VCaP (cell line): ENCODE measurements at regions not wholly inside any gene's neighbourhood (a gene's known extent, or its start where the extent isn't known, plus 50 kb on each side); places are given as distances from the start of the nearest gene placed in this dataset.

Experiments
- H3K27ac ChIP-seq: fragments of 450-650 bp; 2 replicates; pipeline ENCODE4 v1.5.1; 2017
- CTCF ChIP-seq: fragments of 450-650 bp; conservative IDR thresholded peaks from 2 replicates; pipeline ENCODE4 v1.5.1; 2017; ENCODE audit warnings: mild to moderate bottlenecking, moderate library complexity

GRCh38 chr6:156378853-156379252 is 398.3 kb upstream of the ARID1B start:
- TF ChIP-seq CTCF = no peak
- no peak overlapping the region for H3K27ac ChIP-seq

GRCh38 chr6:156376091-156376490 is 401.1 kb upstream of the ARID1B start:
- H3K27ac ChIP-seq = no peak overlapping the region

GRCh38 chr6:156359912-156360311 is 417.3 kb upstream of the ARID1B start:
- peak; percentile 36; the same call in 1 of the 2 replicates for TF ChIP-seq CTCF
- no peak overlapping the region for H3K27ac ChIP-seq

More at GRCh38 chr6:156376091-156376490, 401.1 kb upstream of the ARID1B start:
- no peak for TF ChIP-seq CTCF

- H3K27ac ChIP-seq = no peak overlapping the region
These were observed 424.3 kb upstream of the ARID1B start for GRCh38 chr6:156352861-156353260.

GRCh38 chr6:156351346-156351966 is 425.7 kb upstream of the ARID1B start:
- no peak overlapping the region for H3K27ac ChIP-seq
- no peak for TF ChIP-seq CTCF

More at GRCh38 chr6:156352861-156353260, 424.3 kb upstream of the ARID1B start:
- no peak for TF ChIP-seq CTCF

- no peak overlapping the region for H3K27ac ChIP-seq
- TF ChIP-seq CTCF = no peak
These were observed 426.8 kb upstream of the ARID1B start for GRCh38 chr6:156350337-156350736.

GRCh38 chr6:156348849-156349248 is 428.3 kb upstream of the ARID1B start:
- H3K27ac ChIP-seq = no peak overlapping the region
- TF ChIP-seq CTCF = no peak
